PC-3 (cell line): ENCODE measurements at regions not wholly inside any gene's neighbourhood (a gene's known extent, or its start where the extent isn't known, plus 50 kb on each side); places are given as distances from the start of the nearest gene placed in this dataset.

Experiments used
- ATAC-seq: fragments of 200-7000 bp; cut with Tn5 transposase; 2 replicates; pipeline ENCODE4 v1.9.1; 2020; ENCODE audit warnings: mild to moderate bottlenecking, moderate library complexity
- BruUV-seq: library from RNA; stranded (reverse); fragments of 400-500 nt; replicated peaks from 2 replicates; lab custom pipeline; 2021; lab: Mats Ljungman, UMichigan
- CTCF ChIA-PET: fragments of 300-600 bp; sonication (Branson Sonifier 250); formaldehyde crosslinking; loops from one replicate; lab custom pipeline; 2022; ENCODE audit warnings: antibody characterized with exemption; lab: Charles Lee
- POLR2A ChIA-PET: fragments of 300-600 bp; sonication (Branson Sonifier 250); formaldehyde crosslinking; loops from one replicate; lab custom pipeline; 2022; ENCODE audit warnings: antibody characterized with exemption; ENCODE audit not compliant: unreplicated experiment; lab: Charles Lee
- DNase-seq: peaks from one replicate; pipeline ENCODE4 v3.0.0-alpha.2; 2015
- H2AFZ ChIP-seq: fragments of 300-600 bp; sonication (generic); 2 replicates; pipeline ENCODE4 v1.6.0; 2016; ENCODE audit warnings: antibody characterized with exemption, low read length
- H3F3A ChIP-seq: fragments of 300-600 bp; sonication (generic); one replicate; pipeline ENCODE4 v1.6.0; 2017; ENCODE audit warnings: antibody characterized with exemption, low read length, control low read depth, mild to moderate bottlenecking; ENCODE audit not compliant: unreplicated experiment
- H3K27ac ChIP-seq: fragments of 300-600 bp; sonication (generic); 2 replicates; pipeline ENCODE4 v1.5.1; 2016; ENCODE audit warnings: mild to moderate bottlenecking, low read length
- H3K27me3 ChIP-seq: fragments of 300-600 bp; sonication (generic); 2 replicates; pipeline ENCODE4 v1.6.1; 2016; ENCODE audit warnings: low read length, mixed read lengths
- H3K36me3 ChIP-seq: fragments of 300-600 bp; sonication (generic); 2 replicates; pipeline ENCODE4 v1.6.1; 2016; ENCODE audit warnings: low read depth, mixed run types, low read length, mixed read lengths
- H3K4me1 ChIP-seq: fragments of 300-600 bp; sonication (generic); 2 replicates; pipeline ENCODE4 v1.5.1; 2016; ENCODE audit warnings: low read length; ENCODE audit not compliant: insufficient read depth
- H3K4me2 ChIP-seq: fragments of 300-600 bp; sonication (generic); 2 replicates; pipeline ENCODE4 v1.6.0; 2016; ENCODE audit warnings: low read length
- H3K4me3 ChIP-seq: fragments of 300-600 bp; sonication (generic); 2 replicates; pipeline ENCODE4 v1.5.1; 2016; ENCODE audit warnings: mild to moderate bottlenecking, low read length, mixed read lengths
- H3K79me2 ChIP-seq: fragments of 300-600 bp; sonication (generic); 2 replicates; pipeline ENCODE4 v1.6.1; 2017; ENCODE audit warnings: low read length, mixed read lengths
- H3K9ac ChIP-seq: fragments of 300-600 bp; sonication (generic); 2 replicates; pipeline ENCODE4 v1.6.0; 2016; ENCODE audit warnings: mild to moderate bottlenecking, low read length
- H3K9me2 ChIP-seq: fragments of 300-600 bp; sonication (generic); replicated peaks from 2 replicates; pipeline ENCODE4 v1.6.1; 2016; ENCODE audit warnings: mixed run types, low read length, mixed read lengths
- H3K9me3 ChIP-seq: fragments of 300-600 bp; sonication (generic); 2 replicates; pipeline ENCODE4 v1.6.1; 2016; ENCODE audit warnings: low read length, mixed read lengths
- H4K20me1 ChIP-seq: fragments of 300-600 bp; sonication (generic); 2 replicates; pipeline ENCODE4 v1.6.1; 2016; ENCODE audit warnings: low read length, mixed read lengths
- EZH2 ChIP-seq: fragments of 300-600 bp; sonication (generic); IDR thresholded peaks from one replicate; pipeline ENCODE4 v1.6.1; 2017; ENCODE audit warnings: antibody characterized with exemption, mild to moderate bottlenecking, low read length; ENCODE audit not compliant: unreplicated experiment
- EZH2phosphoT487 ChIP-seq: fragments of 300-600 bp; sonication (generic); IDR thresholded peaks from 2 replicates; pipeline ENCODE4 v1.6.1; 2018; ENCODE audit warnings: mild to moderate bottlenecking, antibody characterized with exemption, low read length, borderline replicate concordance
- intact Hi-C: fragments of 100-400 bp; cut with micrococcal nuclease; formaldehyde crosslinking; loops from 2 replicates; pipeline ENCODE4 v1.9.0; 2023
- TF ChIP-seq, protein P1 (sequence below): fragments of 300-600 bp; sonication (generic); conservative IDR thresholded peaks from 2 replicates; pipeline ENCODE4 v1.5.1; 2017; ENCODE audit warnings: antibody characterized with exemption, low read depth, mild to moderate bottlenecking, low read length

DNA sequence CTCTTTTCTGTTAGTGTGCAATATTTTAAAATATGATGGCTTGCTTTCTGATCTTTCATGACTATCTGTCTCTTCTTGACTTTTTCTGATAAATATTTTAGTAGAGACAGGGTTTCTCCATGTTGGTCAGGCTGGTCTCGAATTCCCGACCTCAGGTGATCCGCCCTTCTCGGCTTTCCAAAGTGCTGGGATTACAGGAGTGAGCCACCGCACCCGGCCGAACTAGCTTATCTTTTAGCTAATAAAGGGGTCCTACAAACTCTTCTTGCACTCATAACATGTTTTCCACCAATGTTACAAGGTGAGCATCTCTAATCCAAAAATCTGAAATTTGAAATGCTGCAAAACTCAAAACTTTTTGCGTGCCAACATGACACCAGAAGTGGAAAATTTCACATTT lies 535.2 kb upstream of the PCDH20 start:
- no peak overlapping the region for H3K4me2 ChIP-seq
- H3K9me3 ChIP-seq: no peaks in the 10 kb centered on the region
- H3K27ac ChIP-seq: no peak overlapping the region
- CTCF ChIA-PET: no interaction called here
- H3K27me3 ChIP-seq: no peaks in the 10 kb centered on the region
- no peak for DNase-seq
- TF ChIP-seq EZH2: no peak
- no peak for TF ChIP-seq EZH2phosphoT487
- H3K79me2 ChIP-seq: no peaks in the 10 kb centered on the region
- H3K9ac ChIP-seq: no peak overlapping the region
- POLR2A ChIA-PET: no interaction called here
- H3K4me1 ChIP-seq: no peaks in the 10 kb centered on the region
- H3K4me3 ChIP-seq: no peak overlapping the region
- no peaks in the 10 kb centered on the region for H4K20me1 ChIP-seq
- ATAC-seq: no peak
- no peaks in the 10 kb centered on the region for H3K9me2 ChIP-seq
- no peaks in the 10 kb centered on the region for H3K36me3 ChIP-seq
- no peak overlapping the region for H2AFZ ChIP-seq
- no TSS peak for BruUV-seq
- intact Hi-C loops: loop anchor here (5.0 to 10.0 kb wide), 5 partner anchors 116 to 1506 kb away; partner anchors contain the start of gene PCDH20
- no peaks in the 10 kb centered on the region for H3F3A ChIP-seq

DNA sequence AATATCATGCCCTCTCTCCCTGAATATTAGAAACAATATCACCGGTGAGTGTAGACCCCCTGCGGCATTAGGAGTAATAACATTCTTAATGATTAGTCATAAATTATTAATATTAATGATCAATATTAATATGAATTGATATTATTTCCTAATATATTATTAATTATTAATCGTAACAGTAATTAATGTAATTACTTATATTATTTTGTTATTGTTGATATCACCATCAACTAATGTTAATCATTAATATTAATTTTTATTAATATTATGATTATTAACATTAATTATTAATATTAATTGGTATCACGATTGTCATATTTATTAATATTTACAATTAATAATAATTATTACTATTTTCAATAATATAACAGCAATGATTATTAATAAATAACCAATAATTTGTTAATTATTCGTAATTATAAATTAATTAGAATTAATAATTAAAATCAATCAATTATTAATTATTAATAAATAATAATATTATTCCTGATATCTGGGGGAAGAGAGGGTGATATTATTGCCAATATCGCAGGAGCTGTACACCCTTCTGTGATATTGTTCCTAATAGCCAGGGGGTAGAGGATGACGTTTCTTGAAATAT lies 528.8 kb upstream of the PCDH20 start:
- no TSS peak for BruUV-seq
- Histone ChIP-seq H3K27me3 (no peaks in the 10 kb centered on the region), H3K79me2 (no peaks in the 10 kb centered on the region), H3K4me1 (no peaks in the 10 kb centered on the region), H3K9me2 (no peaks in the 10 kb centered on the region), H3K9me3 (no peaks in the 10 kb centered on the region), H3K27ac (no peak overlapping the region), H3K4me2 (no peak overlapping the region), H4K20me1 (no peaks in the 10 kb centered on the region), H3K9ac (no peak overlapping the region), H3F3A (no peaks in the 10 kb centered on the region), H3K4me3 (no peak overlapping the region), H3K36me3 (no peaks in the 10 kb centered on the region), H2AFZ (no peak overlapping the region)
- DNase-seq: no peak
- no peak for ATAC-seq
- no peak for TF ChIP-seq EZH2
- TF ChIP-seq EZH2phosphoT487: no peak
- TF ChIP-seq, protein P1, sequence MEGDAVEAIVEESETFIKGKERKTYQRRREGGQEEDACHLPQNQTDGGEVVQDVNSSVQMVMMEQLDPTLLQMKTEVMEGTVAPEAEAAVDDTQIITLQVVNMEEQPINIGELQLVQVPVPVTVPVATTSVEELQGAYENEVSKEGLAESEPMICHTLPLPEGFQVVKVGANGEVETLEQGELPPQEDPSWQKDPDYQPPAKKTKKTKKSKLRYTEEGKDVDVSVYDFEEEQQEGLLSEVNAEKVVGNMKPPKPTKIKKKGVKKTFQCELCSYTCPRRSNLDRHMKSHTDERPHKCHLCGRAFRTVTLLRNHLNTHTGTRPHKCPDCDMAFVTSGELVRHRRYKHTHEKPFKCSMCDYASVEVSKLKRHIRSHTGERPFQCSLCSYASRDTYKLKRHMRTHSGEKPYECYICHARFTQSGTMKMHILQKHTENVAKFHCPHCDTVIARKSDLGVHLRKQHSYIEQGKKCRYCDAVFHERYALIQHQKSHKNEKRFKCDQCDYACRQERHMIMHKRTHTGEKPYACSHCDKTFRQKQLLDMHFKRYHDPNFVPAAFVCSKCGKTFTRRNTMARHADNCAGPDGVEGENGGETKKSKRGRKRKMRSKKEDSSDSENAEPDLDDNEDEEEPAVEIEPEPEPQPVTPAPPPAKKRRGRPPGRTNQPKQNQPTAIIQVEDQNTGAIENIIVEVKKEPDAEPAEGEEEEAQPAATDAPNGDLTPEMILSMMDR: no peak
- CTCF ChIA-PET: no interaction called here
- POLR2A ChIA-PET: no interaction called here
- intact Hi-C loops: no loop called here

DNA sequence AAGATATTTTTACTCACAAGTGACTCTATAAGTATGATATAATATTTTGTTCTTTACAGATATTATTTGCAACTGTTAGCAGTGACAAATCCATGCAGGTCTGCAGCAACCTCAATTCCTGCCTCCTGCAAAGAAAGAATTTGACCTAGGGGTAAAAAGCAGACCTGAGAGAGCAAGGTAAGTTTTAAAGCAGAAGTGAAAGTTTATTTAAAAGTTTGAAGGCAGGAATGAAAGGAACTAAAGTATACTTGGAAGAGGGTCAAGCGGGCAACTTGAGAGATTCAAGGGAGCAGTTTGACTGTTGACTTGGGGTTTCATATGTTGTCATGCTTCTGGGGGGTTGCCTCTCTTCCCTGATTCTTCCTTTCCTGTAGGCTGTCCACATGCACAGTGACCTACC lies 520.1 kb upstream of the PCDH20 start:
- Histone ChIP-seq H3K27me3 (no peaks in the 10 kb centered on the region), H3K4me3 (no peak overlapping the region), H4K20me1 (no peaks in the 10 kb centered on the region), H3K4me1 (no peaks in the 10 kb centered on the region), H2AFZ (no peak overlapping the region), H3K9me2 (no peaks in the 10 kb centered on the region), H3K79me2 (no peaks in the 10 kb centered on the region), H3K9ac (no peak overlapping the region), H3F3A (no peaks in the 10 kb centered on the region), H3K36me3 (no peaks in the 10 kb centered on the region), H3K4me2 (no peak overlapping the region), H3K9me3 (no peaks in the 10 kb centered on the region), H3K27ac (no peak overlapping the region)
- ChIA-PET CTCF (no interaction called here), POLR2A (no interaction called here)
- ATAC-seq (no peak), DNase-seq (no peak)
- TF ChIP-seq EZH2 (no peak), EZH2phosphoT487 (no peak)
- TF ChIP-seq, protein P1: no peak
- intact Hi-C loops: no loop called here
- no TSS peak for BruUV-seq
